Ovary (tissue), 7 donors: ENCODE measurements at regions not wholly inside any gene's neighbourhood (a gene's known extent, or its start where the extent isn't known, plus 50 kb on each side); places are given as distances from the start of the nearest gene placed in this dataset.

Experiments used
- DNase-seq, 5 donors: peaks; one replicate each; pipeline ENCODE4 v3.0.0-alpha.2; 2019 to 2020
- H3K27ac ChIP-seq, 2 donors: fragments of 200-600 bp; one replicate each; pipeline versions ENCODE4 v1.5.1 to v1.8.0; 2019 to 2022
- H3K27me3 ChIP-seq: fragments of 200-600 bp; one replicate; pipeline ENCODE4 v1.8.0; 2022
- H3K36me3 ChIP-seq: fragments of 200-600 bp; sonication (generic); one replicate; pipeline ENCODE4 v1.5.1; 2019
- H3K4me1 ChIP-seq: one replicate; pipeline ENCODE4 v1.8.1; 2013; ENCODE audit warnings: mild to moderate bottlenecking, moderate library complexity; ENCODE audit not compliant: insufficient read depth
- H3K4me3 ChIP-seq: fragments of 200-600 bp; sonication (generic); one replicate; pipeline ENCODE4 v1.5.1; 2017
- H3K9me3 ChIP-seq, 2 donors: fragments of 200-600 bp in 1 of 2; sonication (generic) in 1 of 2; one replicate each; pipeline versions ENCODE4 v1.5.1 to v1.8.1; 2013 to 2019; ENCODE audit warnings: mild to moderate bottlenecking in 1 of 2, moderate library complexity in 1 of 2
- EP300 ChIP-seq: sonication (generic); formaldehyde crosslinking; IDR thresholded peaks from one replicate; pipeline ENCODE4 v1.6.1; 2017; ENCODE audit warnings: antibody characterized with exemption
- POLR2A ChIP-seq: fragments of 450-650 bp; IDR thresholded peaks from one replicate; pipeline ENCODE4 v1.6.1; 2017; ENCODE audit warnings: antibody characterized with exemption, mild to moderate bottlenecking, moderate library complexity
- WGBS, 3 donors: extraction: QIAGEN DNeasy Blood & Tissue Kit in 1 of 3; methylation state at CpG; one replicate each; pipeline versions ENCODE4 v1.1.5 to v1.1.7; 2013 to 2017; 5-methylcytosine and 5-hydroxymethylcytosine counted together
- intact Hi-C, 4 donors: fragments of 100-400 bp; cut with DNase I; formaldehyde crosslinking; loops; one replicate each; pipeline versions ENCODE4 v1.11.0 to v1.15.1; 2022 to 2023
- TF ChIP-seq, protein P1 (sequence below), 3 donors: fragments of 450-650 bp in 2 of 3; fragments of 200-600 bp in 1 of 3; IDR thresholded peaks; one replicate each; pipeline versions ENCODE4 v1.5.1 to v1.8.0; 2016 to 2022; ENCODE audit warnings: antibody characterized with exemption in 3 of 3, mild to moderate bottlenecking in 1 of 3
- donor health status: DM: no; HTN: no; CAD: no; lungs with moderate emphysema.
- donor health status: DM: no; HTN: no; CAD: no.
- donor health status: Bipolar disorder and iron deficiency.
- donor health status: DM: no; HTN: no; CAD: no.
- donor health status: DM: yes; HTN: yes; CAD: no.

DNA sequence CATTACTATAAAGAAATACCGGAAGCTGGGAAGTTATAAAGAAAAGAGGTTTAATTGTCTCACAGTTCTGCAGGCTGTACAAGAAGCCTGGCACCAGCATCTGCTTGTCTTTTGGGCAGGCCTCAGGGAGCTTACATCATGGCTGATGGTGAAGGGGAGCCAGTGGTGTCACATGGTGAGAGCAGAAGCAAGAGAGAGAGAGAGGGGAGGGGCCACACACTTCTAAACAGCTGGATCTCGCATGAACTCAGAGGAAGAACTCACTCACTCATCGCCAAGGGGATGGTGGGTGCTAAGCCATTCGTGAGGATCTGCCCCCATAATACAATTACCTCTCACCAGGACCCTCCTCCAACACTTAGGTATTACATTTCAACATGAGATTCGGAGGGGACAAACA, 51.8 kb upstream of the ANKRD34C start:
- no peaks in the 10 kb centered on the region for H3K27me3 ChIP-seq
- H3K4me3 ChIP-seq, result no peak overlapping the region
- no peaks in the 10 kb centered on the region for H3K36me3 ChIP-seq
- H3K4me1 ChIP-seq, result no peaks in the 10 kb centered on the region
- intact Hi-C loops, result no loop called here
- no peak for DNase-seq
- WGBS, 3 donors, result 62 to 72% (median 72%) methylated on average over 5 of the region's 5 CpGs
- no peak overlapping the region for H3K27ac ChIP-seq
- TF ChIP-seq EP300, result no peak
- no peak for TF ChIP-seq POLR2A
- TF ChIP-seq, protein P1, sequence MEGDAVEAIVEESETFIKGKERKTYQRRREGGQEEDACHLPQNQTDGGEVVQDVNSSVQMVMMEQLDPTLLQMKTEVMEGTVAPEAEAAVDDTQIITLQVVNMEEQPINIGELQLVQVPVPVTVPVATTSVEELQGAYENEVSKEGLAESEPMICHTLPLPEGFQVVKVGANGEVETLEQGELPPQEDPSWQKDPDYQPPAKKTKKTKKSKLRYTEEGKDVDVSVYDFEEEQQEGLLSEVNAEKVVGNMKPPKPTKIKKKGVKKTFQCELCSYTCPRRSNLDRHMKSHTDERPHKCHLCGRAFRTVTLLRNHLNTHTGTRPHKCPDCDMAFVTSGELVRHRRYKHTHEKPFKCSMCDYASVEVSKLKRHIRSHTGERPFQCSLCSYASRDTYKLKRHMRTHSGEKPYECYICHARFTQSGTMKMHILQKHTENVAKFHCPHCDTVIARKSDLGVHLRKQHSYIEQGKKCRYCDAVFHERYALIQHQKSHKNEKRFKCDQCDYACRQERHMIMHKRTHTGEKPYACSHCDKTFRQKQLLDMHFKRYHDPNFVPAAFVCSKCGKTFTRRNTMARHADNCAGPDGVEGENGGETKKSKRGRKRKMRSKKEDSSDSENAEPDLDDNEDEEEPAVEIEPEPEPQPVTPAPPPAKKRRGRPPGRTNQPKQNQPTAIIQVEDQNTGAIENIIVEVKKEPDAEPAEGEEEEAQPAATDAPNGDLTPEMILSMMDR (IDR thresholded peaks at IDR 0.05), result no peak
- H3K9me3 ChIP-seq, result peaks cover 0 to 4% of the 10 kb centered on the region in 2 donors

- WGBS, 3 donors, result 24 to 34% (median 25%) methylated on average over 2 of the region's 2 CpGs
- H3K27me3 ChIP-seq, result no peaks in the 10 kb centered on the region
- H3K4me1 ChIP-seq, result no peaks in the 10 kb centered on the region
- DNase-seq, result no peak
- peaks cover 0 to 4% of the 10 kb centered on the region in 2 donors for H3K9me3 ChIP-seq
- no peaks in the 10 kb centered on the region for H3K36me3 ChIP-seq
- TF ChIP-seq EP300 (no peak), POLR2A (no peak)
- TF ChIP-seq, protein P1 (IDR thresholded peaks at IDR 0.05), result no peak
- H3K4me3 ChIP-seq, result no peak overlapping the region
- no peak overlapping the region for H3K27ac ChIP-seq
- intact Hi-C loops, result no loop called here
Observed at GRCh38 chr15:79222808-79223207, 59.7 kb upstream of the ANKRD34C start.

- Histone ChIP-seq H3K9me3 (peaks cover 0 to 4% of the 10 kb centered on the region in 2 donors), H3K4me1 (no peaks in the 10 kb centered on the region), H3K4me3 (no peak overlapping the region), H3K36me3 (no peaks in the 10 kb centered on the region), H3K27ac (no peak overlapping the region), H3K27me3 (no peaks in the 10 kb centered on the region)
- intact Hi-C loops, result no loop called here
- no peak for DNase-seq
- TF ChIP-seq, protein P1 (IDR thresholded peaks at IDR 0.05), result no peak
- TF ChIP-seq EP300, result no peak
- no peak for TF ChIP-seq POLR2A
- 40 to 59% (median 55%) methylated on average over 2 of the region's 2 CpGs for WGBS, 3 donors
Observed at GRCh38 chr15:79221696-79222095, 60.8 kb upstream of the ANKRD34C start.

GRCh38 chr15:79219393-79220056, 63.0 kb upstream of the ANKRD34C start:
- no peaks in the 10 kb centered on the region for H3K4me1 ChIP-seq
- intact Hi-C loops, result no loop called here
- no peak for DNase-seq
- WGBS, 3 donors, result 53 to 63% (median 56%) methylated on average over 4 of the region's 4 CpGs
- no peak overlapping the region for H3K4me3 ChIP-seq
- H3K36me3 ChIP-seq, result no peaks in the 10 kb centered on the region
- H3K27ac ChIP-seq, result no peak overlapping the region
- H3K9me3 ChIP-seq, result no peaks in the 10 kb centered on the region
- H3K27me3 ChIP-seq, result no peaks in the 10 kb centered on the region
- TF ChIP-seq EP300 (no peak), POLR2A (no peak)
- TF ChIP-seq, protein P1 (IDR thresholded peaks at IDR 0.05), result no peak
